H1 (cell line): ENCODE measurements at regions not wholly inside any gene's neighbourhood (a gene's known extent, or its start where the extent isn't known, plus 50 kb on each side); places are given as distances from the start of the nearest gene placed in this dataset.

Source experiments
- CTCF ChIA-PET: fragments of 300-600 bp; sonication (Branson Sonifier 250); formaldehyde crosslinking; loops from one replicate; lab custom pipeline; 2021; ENCODE audit not compliant: partially characterized antibody; lab: Charles Lee
- POLR2A ChIA-PET: fragments of 300-600 bp; sonication (Branson Sonifier 250); formaldehyde crosslinking; loops from one replicate; lab custom pipeline; 2021; ENCODE audit warnings: inconsistent platforms; ENCODE audit not compliant: partially characterized antibody; lab: Charles Lee
- DNase-seq, 2 experiments: peaks; one replicate each; pipeline versions ENCODE4 v3.0.0 to v3.0.0-alpha.2; 2010 to 2022; ENCODE audit warnings: low spot score in 2 of 2, low read depth in 1 of 2, mixed read lengths in 1 of 2
- FAIRE-seq: peaks from 2 replicates; lab custom pipeline; 2011; peaks lifted over from hg19 to GRCh38; lab: Jason Lieb, UNC
- H2AFZ ChIP-seq: 2 replicates; pipeline ENCODE4 v1.8.1; 2012; ENCODE audit warnings: low read length, inconsistent platforms
- H2AK5ac ChIP-seq: 2 replicates; pipeline ENCODE4 v1.6.1; 2013; ENCODE audit warnings: low read depth, low read length
- H2BK120ac ChIP-seq: replicated peaks from 2 replicates; pipeline ENCODE3; 2013; ENCODE audit warnings: low read depth, low read length, inconsistent platforms
- H2BK12ac ChIP-seq: 2 replicates; pipeline ENCODE4 v1.6.1; 2013; ENCODE audit warnings: low read depth, low read length
- H2BK15ac ChIP-seq: 2 replicates; pipeline ENCODE4 v1.6.1; 2013; ENCODE audit warnings: low read length
- H2BK20ac ChIP-seq: 2 replicates; pipeline ENCODE4 v1.6.1; 2013; ENCODE audit warnings: low read length
- H2BK5ac ChIP-seq: 2 replicates; pipeline ENCODE4 v1.6.1; 2013; ENCODE audit warnings: low read depth, low read length
- H3K14ac ChIP-seq: 2 replicates; pipeline ENCODE4 v1.6.1; 2013; ENCODE audit warnings: inconsistent platforms; ENCODE audit not compliant: insufficient read length
- H3K18ac ChIP-seq: 2 replicates; pipeline ENCODE4 v1.6.1; 2013; ENCODE audit warnings: low read length; ENCODE audit errors: extremely low read depth
- H3K23ac ChIP-seq: 2 replicates; pipeline ENCODE4 v1.6.1; 2013; ENCODE audit warnings: inconsistent platforms; ENCODE audit not compliant: insufficient read length
- H3K23me2 ChIP-seq: 2 replicates; pipeline ENCODE4 v1.6.1; 2013; ENCODE audit warnings: low read depth, low read length
- H3K27ac ChIP-seq: 2 replicates; pipeline ENCODE4 v1.6.1; 2011; ENCODE audit warnings: low read depth, low read length, inconsistent platforms
- H3K27me3 ChIP-seq, 4 experiments: replicated peaks in 1 of 4; 1 replicate in 1 of 4; 2 replicates in 3 of 4; pipeline versions ENCODE4 v1.6.1 to v1.8.1; 2011 to 2013; ENCODE audit warnings: low read length in 3 of 4, mild to moderate bottlenecking in 3 of 4, inconsistent platforms in 2 of 4, mixed read lengths in 2 of 4, moderate library complexity in 1 of 4; ENCODE audit not compliant: control insufficient read depth in 3 of 4, insufficient read depth in 3 of 4; ENCODE audit errors: extremely low read depth in 1 of 4
- H3K36me3 ChIP-seq, 4 experiments: 2 replicates each; pipeline versions ENCODE4 v1.6.1 to v1.8.1; 2011 to 2013; ENCODE audit warnings: mild to moderate bottlenecking in 4 of 4, low read length in 3 of 4, moderate library complexity in 2 of 4, control low read depth in 1 of 4, inconsistent platforms in 1 of 4; ENCODE audit not compliant: insufficient read depth in 4 of 4, control insufficient read depth in 2 of 4
- H3K4ac ChIP-seq: replicated peaks from 2 replicates; pipeline ENCODE3; 2013; ENCODE audit warnings: low read length, low read depth, mixed read lengths, inconsistent platforms; ENCODE audit not compliant: insufficient read length
- H3K4me1 ChIP-seq, 4 experiments: replicated peaks in 1 of 4; 1 replicate in 1 of 4; 2 replicates in 3 of 4; pipeline versions ENCODE4 v1.6.1 to v1.8.1; 2011 to 2013; ENCODE audit warnings: low read length in 3 of 4, inconsistent platforms in 2 of 4, mixed read lengths in 1 of 4; ENCODE audit not compliant: insufficient read depth in 4 of 4, control insufficient read depth in 3 of 4
- H3K4me2 ChIP-seq, 2 experiments: 2 replicates each; pipeline versions ENCODE4 v1.6.1 to v1.8.1; 2011 to 2013; ENCODE audit warnings: low read depth in 2 of 2, low read length in 2 of 2, control low read depth in 1 of 2, inconsistent platforms in 1 of 2, mild to moderate bottlenecking in 1 of 2; ENCODE audit not compliant: insufficient read depth in 1 of 2
- H3K4me3 ChIP-seq, 4 experiments: fragments of 200-600, 300-600 bp in 1 of 4; sonication (generic), shearing (Covaris generic), sonication (Bioruptor Twin) in 1 of 4; 2 replicates each; pipeline versions ENCODE4 v1.5.1 to v1.8.1; 2011 to 2016; ENCODE audit warnings: low read length in 4 of 4, low read depth in 3 of 4, control low read depth in 2 of 4, inconsistent platforms in 2 of 4, mild to moderate bottlenecking in 2 of 4, mixed read lengths in 1 of 4, moderate library complexity in 1 of 4; ENCODE audit not compliant: insufficient read depth in 2 of 4; ENCODE audit errors: extremely low read depth in 1 of 4
- H3K56ac ChIP-seq: replicated peaks from 2 replicates; pipeline ENCODE3; 2013; ENCODE audit warnings: low read depth, mild to moderate bottlenecking, mixed read lengths, low read length, inconsistent platforms; ENCODE audit not compliant: insufficient read length
- H3K79me1 ChIP-seq: 2 replicates; pipeline ENCODE4 v1.6.1; 2013; ENCODE audit warnings: low read depth, low read length, control low read depth
- H3K79me2 ChIP-seq, 2 experiments: 2 replicates each; pipeline versions ENCODE4 v1.6.1 to v1.8.1; 2012 to 2013; ENCODE audit warnings: low read length in 2 of 2, mild to moderate bottlenecking in 2 of 2, inconsistent platforms in 1 of 2; ENCODE audit not compliant: insufficient read depth in 2 of 2, control insufficient read depth in 1 of 2
- H3K9ac ChIP-seq, 4 experiments: replicated peaks in 1 of 4; 1 replicate in 1 of 4; 2 replicates in 3 of 4; pipeline versions ENCODE4 v1.6.1 to v1.8.1; 2011 to 2013; ENCODE audit warnings: low read depth in 3 of 4, low read length in 3 of 4, control low read depth in 2 of 4, mild to moderate bottlenecking in 2 of 4, moderate library complexity in 2 of 4, inconsistent platforms in 1 of 4; ENCODE audit errors: extremely low read depth in 1 of 4
- H3K9me3 ChIP-seq, 2 experiments: 2 replicates each; pipeline versions ENCODE4 v1.6.1 to v1.8.1; 2012 to 2013; ENCODE audit warnings: mild to moderate bottlenecking in 2 of 2, moderate library complexity in 2 of 2, control low read depth in 1 of 2, inconsistent platforms in 1 of 2, low read depth in 1 of 2, low read length in 1 of 2, mixed read lengths in 1 of 2; ENCODE audit not compliant: insufficient read depth in 2 of 2
- H4K20me1 ChIP-seq, 2 experiments: replicated peaks in 1 of 2; 2 replicates each; pipeline versions ENCODE3 to v1.8.1; 2011 to 2013; ENCODE audit warnings: inconsistent platforms in 2 of 2, low read length in 2 of 2, mild to moderate bottlenecking in 1 of 2; ENCODE audit not compliant: insufficient read depth in 2 of 2, control insufficient read depth in 1 of 2
- H4K5ac ChIP-seq: 2 replicates; pipeline ENCODE4 v1.6.1; 2013; ENCODE audit warnings: low read length, low read depth, mixed read lengths, inconsistent platforms; ENCODE audit not compliant: insufficient read length
- H4K8ac ChIP-seq: 2 replicates; pipeline ENCODE4 v1.8.0; 2013; ENCODE audit warnings: mild to moderate bottlenecking, moderate library complexity, low read length, inconsistent platforms; ENCODE audit not compliant: insufficient read depth; ENCODE audit errors: extremely low read depth
- H4K91ac ChIP-seq: replicated peaks from 2 replicates; pipeline ENCODE3; 2013; ENCODE audit warnings: low read length, mixed read lengths, inconsistent platforms; ENCODE audit not compliant: insufficient read length
- CBX5 ChIP-seq: fragments of 300-800, 300-1000 bp; sonication (generic); IDR thresholded peaks from 2 replicates; pipeline ENCODE4 v1.7.1; 2016; ENCODE audit warnings: antibody characterized with exemption, low read length, low read depth
- CBX8 ChIP-seq: fragments of 300-800, 300-1000 bp; sonication (generic); IDR thresholded peaks from 2 replicates; pipeline ENCODE4 v1.7.1; 2016; ENCODE audit warnings: low read depth, low read length, borderline replicate concordance
- CEBPB ChIP-seq: IDR thresholded peaks from 2 replicates; pipeline ENCODE4 v1.6.1; 2012; ENCODE audit warnings: low read depth, low read length
- CHD1 ChIP-seq: IDR thresholded peaks from 2 replicates; pipeline ENCODE4 v1.6.1; 2012; ENCODE audit warnings: low read depth, low read length, improper control_type of control experiment
- NRF1 ChIP-seq: IDR thresholded peaks from 2 replicates; pipeline ENCODE4 v1.6.1; 2011; ENCODE audit warnings: mild to moderate bottlenecking, low read depth, low read length, improper control_type of control experiment
- RBBP5 ChIP-seq: IDR thresholded peaks from 2 replicates; pipeline ENCODE4 v1.7.1; 2012; ENCODE audit warnings: low read depth, mild to moderate bottlenecking, inconsistent platforms, low read length, moderate library complexity, borderline replicate concordance
- RNF2 ChIP-seq: fragments of 200-900, 300-1000 bp; sonication (generic); IDR thresholded peaks from 2 replicates; pipeline ENCODE4 v1.7.1; 2016; ENCODE audit warnings: borderline replicate concordance, low read depth, mild to moderate bottlenecking, antibody characterized with exemption, low read length; ENCODE audit not compliant: poor library complexity, severe bottlenecking; ENCODE audit errors: missing control alignments
- SIX5 ChIP-seq: IDR thresholded peaks from 2 replicates; pipeline ENCODE4 v1.6.1; 2011; ENCODE audit warnings: mild to moderate bottlenecking, low read depth, low read length
- SP2 ChIP-seq: IDR thresholded peaks from 2 replicates; pipeline ENCODE4 v1.6.1; 2012; ENCODE audit warnings: mild to moderate bottlenecking, low read length, inconsistent platforms
- SUZ12 ChIP-seq: fragments of 200-600 bp; sonication (generic); IDR thresholded peaks from 2 replicates; pipeline ENCODE4 v1.6.1; 2012; ENCODE audit warnings: mild to moderate bottlenecking, inconsistent platforms, low read length, moderate library complexity, mixed read lengths
- TAF1 ChIP-seq: IDR thresholded peaks from 2 replicates; pipeline ENCODE4 v1.6.1; 2011; ENCODE audit warnings: mild to moderate bottlenecking, low read depth, low read length
- TCF12 ChIP-seq: IDR thresholded peaks from 2 replicates; pipeline ENCODE4 v1.6.1; 2011; ENCODE audit warnings: low read depth, mild to moderate bottlenecking, low read length
- WGBS, 2 experiments: shearing (Covaris generic) in 1 of 2; methylation state at CpG; one replicate each; pipeline versions ENCODE4 v1.1.6 to v1.1.7; 2013 to 2015; ENCODE audit warnings: low lambda C conversion rate in 2 of 2, mixed read lengths in 2 of 2, inconsistent platforms in 1 of 2, low coverage in 1 of 2, missing lambda C conversion rate in 1 of 2; ENCODE audit not compliant: insufficient replicate concordance in 2 of 2, insufficient coverage in 1 of 2, insufficient read length in 1 of 2; ENCODE audit errors: extremely low coverage in 1 of 2, missing lambda C conversion rate in 1 of 2; 5-methylcytosine and 5-hydroxymethylcytosine counted together
- TF ChIP-seq, protein P1 (sequence below), 3 experiments: IDR thresholded peaks; 1 replicate in 2 of 3; 2 replicates in 1 of 3; pipeline versions ENCODE4 v1.5.1 to v1.6.1; 2011; ENCODE audit warnings: low read length in 3 of 3, mild to moderate bottlenecking in 3 of 3, inconsistent platforms in 2 of 3, low read depth in 1 of 3, moderate library complexity in 1 of 3; ENCODE audit not compliant: insufficient read depth in 1 of 3; ENCODE audit errors: control extremely low read depth in 1 of 3

DNA sequence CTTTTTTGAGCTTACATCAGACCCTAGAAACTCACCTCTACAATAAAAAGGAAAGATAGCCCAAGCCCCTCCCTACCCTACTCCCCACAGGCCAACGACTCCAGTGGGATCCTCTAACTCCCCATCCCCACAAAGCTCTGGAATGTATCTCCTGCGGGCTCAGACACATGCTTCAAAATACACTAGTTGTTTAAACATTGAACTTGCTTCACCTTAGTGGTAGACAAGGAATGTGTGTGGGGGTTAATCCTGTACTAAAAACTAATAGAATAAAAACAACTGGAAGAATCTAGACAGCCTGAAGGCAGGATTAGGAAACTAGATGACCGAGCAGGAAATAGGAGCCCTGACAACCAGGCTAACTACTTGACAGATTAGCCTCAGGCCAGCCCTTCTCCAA, 211.5 kb downstream of the SUCLG1 start:
- no peak overlapping the region for H4K5ac ChIP-seq
- ChIA-PET POLR2A (no interaction called here), CTCF (no interaction called here)
- H4K91ac ChIP-seq, result no peak overlapping the region
- DNase-seq (no peak), FAIRE-seq (no peak)
- H3K56ac ChIP-seq, result no peak overlapping the region
- no peaks in the 10 kb centered on the region for H4K20me1 ChIP-seq
- no peak overlapping the region for H3K27ac ChIP-seq
- H2BK12ac ChIP-seq, result no peak overlapping the region
- WGBS, 2 experiments, result 91% methylated on average over 3 of the region's 3 CpGs; no CpG with 5 or more reads in 1 of the 2 experiments
- no peak overlapping the region for H3K23ac ChIP-seq
- no peaks in the 10 kb centered on the region for H3K27me3 ChIP-seq
- no peaks in the 10 kb centered on the region for H3K79me2 ChIP-seq
- H3K18ac ChIP-seq, result no peak overlapping the region
- no peak overlapping the region for H3K4ac ChIP-seq
- no peaks in the 10 kb centered on the region for H3K79me1 ChIP-seq
- H3K4me2 ChIP-seq, result no peak overlapping the region
- no peaks in the 10 kb centered on the region for H3K9me3 ChIP-seq
- H2BK120ac ChIP-seq, result no peak overlapping the region
- H3K36me3 ChIP-seq, result no peaks in the 10 kb centered on the region
- no peaks in the 10 kb centered on the region for H3K23me2 ChIP-seq
- no peak overlapping the region for H3K4me3 ChIP-seq
- no peak overlapping the region for H2AFZ ChIP-seq
- H4K8ac ChIP-seq, result no peak overlapping the region
- no peak overlapping the region for H3K9ac ChIP-seq
- H2BK5ac ChIP-seq, result no peak overlapping the region
- H2BK15ac ChIP-seq, result no peak overlapping the region
- H2AK5ac ChIP-seq, result no peak overlapping the region
- H3K4me1 ChIP-seq, result no peaks in the 10 kb centered on the region
- no peak overlapping the region for H3K14ac ChIP-seq
- H2BK20ac ChIP-seq, result no peak overlapping the region
- TF ChIP-seq TAF1 (no peak), CBX8 (no peak), CBX5 (no peak), RBBP5 (no peak), CHD1 (no peak), CEBPB (no peak), SIX5 (no peak), SUZ12 (no peak), RNF2 (no peak), TCF12 (no peak), NRF1 (no peak), SP2 (no peak)
- TF ChIP-seq, protein P1, sequence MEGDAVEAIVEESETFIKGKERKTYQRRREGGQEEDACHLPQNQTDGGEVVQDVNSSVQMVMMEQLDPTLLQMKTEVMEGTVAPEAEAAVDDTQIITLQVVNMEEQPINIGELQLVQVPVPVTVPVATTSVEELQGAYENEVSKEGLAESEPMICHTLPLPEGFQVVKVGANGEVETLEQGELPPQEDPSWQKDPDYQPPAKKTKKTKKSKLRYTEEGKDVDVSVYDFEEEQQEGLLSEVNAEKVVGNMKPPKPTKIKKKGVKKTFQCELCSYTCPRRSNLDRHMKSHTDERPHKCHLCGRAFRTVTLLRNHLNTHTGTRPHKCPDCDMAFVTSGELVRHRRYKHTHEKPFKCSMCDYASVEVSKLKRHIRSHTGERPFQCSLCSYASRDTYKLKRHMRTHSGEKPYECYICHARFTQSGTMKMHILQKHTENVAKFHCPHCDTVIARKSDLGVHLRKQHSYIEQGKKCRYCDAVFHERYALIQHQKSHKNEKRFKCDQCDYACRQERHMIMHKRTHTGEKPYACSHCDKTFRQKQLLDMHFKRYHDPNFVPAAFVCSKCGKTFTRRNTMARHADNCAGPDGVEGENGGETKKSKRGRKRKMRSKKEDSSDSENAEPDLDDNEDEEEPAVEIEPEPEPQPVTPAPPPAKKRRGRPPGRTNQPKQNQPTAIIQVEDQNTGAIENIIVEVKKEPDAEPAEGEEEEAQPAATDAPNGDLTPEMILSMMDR (IDR thresholded peaks at IDR 0.05; ENCODE audit: control extremely low read depth in 1 of 3, insufficient read depth in 1 of 3, low read depth in 1 of 3, low read length in 3 of 3), result no peak
